ENCODE measurements at regions not wholly inside any gene's neighbourhood (a gene's known extent, or its start where the extent isn't known, plus 50 kb on each side); places are given as distances from the start of the nearest gene placed in this dataset.

- dilution Hi-C loops (cut with HindIII; ENCODE audit: low sequenced_read_pairs, unreplicated experiment) (no loop called here), intact Hi-C loops (cut with micrococcal nuclease) (no loop called here), in situ Hi-C loops (cut with MboI; ENCODE audit: low sequenced_read_pairs) (no loop called here)
- no peak for TF ChIP-seq RAD21 (IDR thresholded peaks at IDR 0.05; ENCODE audit: low read length)
- TF ChIP-seq POLR2A (IDR thresholded peaks at IDR 0.05; ENCODE audit: low read depth, low read length): no peak
- TF ChIP-seq USF2 (IDR thresholded peaks at IDR 0.05; ENCODE audit: low read depth, low read length): no peak
- no peak for TF ChIP-seq RFX5 (IDR thresholded peaks at IDR 0.05; ENCODE audit: low read depth, low read length)
- no peak for TF ChIP-seq FOS (IDR thresholded peaks at IDR 0.05; ENCODE audit: low read depth, low read length)
- TF ChIP-seq CHD1 (IDR thresholded peaks at IDR 0.05; ENCODE audit: low read depth, low read length): no peak
- no peak for TF ChIP-seq NFE2L2 (IDR thresholded peaks at IDR 0.05; ENCODE audit: low read depth, low read length)
- no peak for TF ChIP-seq BHLHE40 (IDR thresholded peaks at IDR 0.05; ENCODE audit: low read depth, low read length)
- TF ChIP-seq MAZ (IDR thresholded peaks at IDR 0.05; ENCODE audit: borderline replicate concordance, low read depth, low read length): no peak
- no peak for TF ChIP-seq MAFK (IDR thresholded peaks at IDR 0.05; ENCODE audit: low read depth, low read length)
- no peak for TF ChIP-seq MXI1 (IDR thresholded peaks at IDR 0.05; ENCODE audit: borderline replicate concordance, low read depth, low read length)
- no peak for TF ChIP-seq RCOR1 (IDR thresholded peaks at IDR 0.05; ENCODE audit: insufficient replicate concordance, low read length)
- TF ChIP-seq SMC3 (IDR thresholded peaks at IDR 0.05; ENCODE audit: low read depth, low read length): no peak
- no peak for TF ChIP-seq CEBPB (IDR thresholded peaks at IDR 0.05; ENCODE audit: low read depth, low read length)
- no peak for TF ChIP-seq CTCF (conservative IDR thresholded peaks at IDR 0.05; ENCODE audit: low read depth, low read length)
- TF ChIP-seq ELK1 (IDR thresholded peaks at IDR 0.05; ENCODE audit: borderline replicate concordance, low read depth, low read length): no peak
- H3K23ac ChIP-seq (ENCODE audit: low read depth, low read length): no peak overlapping the region
- H3K27ac ChIP-seq (ENCODE audit: insufficient read depth, low read length): no peak overlapping the region
- H3K4ac ChIP-seq (ENCODE audit: low read depth, low read length): no peak overlapping the region
- no peak overlapping the region for H3K14ac ChIP-seq (replicated peaks; ENCODE audit: low read depth, low read length)
- no peak overlapping the region for H3K4me3 ChIP-seq (ENCODE audit: insufficient read depth, low read depth, low read length)
- H3K56ac ChIP-seq (ENCODE audit: extremely low read depth, insufficient read depth, low read length): no peak overlapping the region
- ATAC-seq (ENCODE audit: low read depth) (no peak), DNase-seq (no peak)
- no peak overlapping the region for H2AK5ac ChIP-seq (ENCODE audit: low read depth, low read length)
- ChIA-PET POLR2A (ENCODE audit: unreplicated experiment) (no interaction called here), CTCF (no interaction called here)
- no peaks in the 10 kb centered on the region; the same call in 1 of the 2 replicates for H3K27me3 ChIP-seq (ENCODE audit: control insufficient read depth, insufficient read depth, low read length)
- no TSS peak for BruUV-seq (replicated peaks)
- no peak overlapping the region for H3K9ac ChIP-seq (ENCODE audit: low read depth, low read length)
- H2BK120ac ChIP-seq (ENCODE audit: low read depth, low read length): no peak overlapping the region
- no peak overlapping the region for H4K91ac ChIP-seq (ENCODE audit: insufficient read depth, low read depth, low read length)
- no peaks in the 10 kb centered on the region for H3K79me1 ChIP-seq (ENCODE audit: low read depth in 1 of 2, low read length in 2 of 2)
- no peak overlapping the region for H2BK15ac ChIP-seq (ENCODE audit: low read depth, low read length)
- H4K20me1 ChIP-seq (ENCODE audit: insufficient read depth, low read length): no peaks in the 10 kb centered on the region
- H3K4me1 ChIP-seq (ENCODE audit: control insufficient read depth, insufficient read depth, low read length): no peaks in the 10 kb centered on the region
- H4K5ac ChIP-seq (ENCODE audit: low read depth, low read length): no peak overlapping the region
- no peak overlapping the region for H2AFZ ChIP-seq (replicated peaks; ENCODE audit: low read length, poor library complexity)
- no peak overlapping the region for H2AK9ac ChIP-seq (replicated peaks; ENCODE audit: low read depth, low read length, poor library complexity)
- no peaks in the 10 kb centered on the region for H3K36me3 ChIP-seq (ENCODE audit: control insufficient read depth, insufficient read depth, low read length)
- H3K9me3 ChIP-seq (ENCODE audit: control insufficient read depth, insufficient read depth, low read length): no peaks in the 10 kb centered on the region
- H3K4me2 ChIP-seq (ENCODE audit: low read depth, low read length): no peak overlapping the region
- H2BK5ac ChIP-seq (ENCODE audit: low read depth, low read length, poor library complexity, severe bottlenecking): no peak overlapping the region
- H3K18ac ChIP-seq (ENCODE audit: low read depth, low read length): no peak overlapping the region
- no peaks in the 10 kb centered on the region for H3K9me1 ChIP-seq (ENCODE audit: insufficient read depth, low read length)
- H4K8ac ChIP-seq (ENCODE audit: low read depth in 2 of 2, low read length in 2 of 2): no peak overlapping the region
- no peak overlapping the region for H2BK20ac ChIP-seq (ENCODE audit: low read depth, low read length)
These were observed 196.1 kb upstream of the GK2 start for GRCh38 chr4:79604152-79604551.

Data from IMR-90 (cell line).